Choroid plexus epithelial cell (primary cell): ENCODE measurements at regions not wholly inside any gene's neighbourhood (a gene's known extent, or its start where the extent isn't known, plus 50 kb on each side); places are given as distances from the start of the nearest gene placed in this dataset.

Experiments
- DNase-seq: peaks from one replicate; pipeline ENCODE4 v3.0.0-alpha.2; 2010; ENCODE audit warnings: low read depth
- H3K4me3 ChIP-seq: 2 replicates; pipeline ENCODE4 v1.5.1; 2011; ENCODE audit warnings: low read depth, mild to moderate bottlenecking, control low read depth, low read length, moderate library complexity
- CTCF ChIP-seq: conservative IDR thresholded peaks from 2 replicates; pipeline ENCODE4 v1.5.1; 2011; ENCODE audit warnings: low read depth, mild to moderate bottlenecking, control low read depth, inconsistent platforms, low read length, moderate library complexity

GRCh38 chr9:109591691-109592090 is 93.6 kb upstream of the PTPN3 start:
- no peak overlapping the region for H3K4me3 ChIP-seq
- TF ChIP-seq CTCF = no peak
- no peak for DNase-seq

DNA sequence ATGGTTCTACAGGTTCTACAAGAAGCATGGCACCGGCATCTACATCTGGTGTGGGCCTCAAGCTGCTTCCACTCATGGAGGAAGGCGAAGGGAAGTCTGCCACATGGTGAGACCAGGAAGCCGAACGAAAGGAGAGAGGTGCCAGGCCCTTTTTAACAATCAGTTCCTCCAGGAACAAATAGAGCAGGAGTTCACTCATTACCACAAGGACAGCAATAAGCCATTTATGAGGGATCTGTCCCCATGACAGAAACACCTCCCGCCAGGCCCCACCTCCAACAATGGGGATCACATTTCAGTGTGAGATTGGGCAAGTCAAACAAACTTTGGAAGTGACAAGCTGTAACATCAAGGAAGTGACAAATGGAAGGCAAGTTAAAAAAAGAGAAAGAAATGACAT is 95.5 kb upstream of the PTPN3 start:
- H3K4me3 ChIP-seq = no peak overlapping the region
- no peak for TF ChIP-seq CTCF
- no peak for DNase-seq

GRCh38 chr9:109597496-109597895 is 99.4 kb upstream of the PTPN3 start:
- no peak overlapping the region for H3K4me3 ChIP-seq
- no peak for DNase-seq
- TF ChIP-seq CTCF = no peak

DNA sequence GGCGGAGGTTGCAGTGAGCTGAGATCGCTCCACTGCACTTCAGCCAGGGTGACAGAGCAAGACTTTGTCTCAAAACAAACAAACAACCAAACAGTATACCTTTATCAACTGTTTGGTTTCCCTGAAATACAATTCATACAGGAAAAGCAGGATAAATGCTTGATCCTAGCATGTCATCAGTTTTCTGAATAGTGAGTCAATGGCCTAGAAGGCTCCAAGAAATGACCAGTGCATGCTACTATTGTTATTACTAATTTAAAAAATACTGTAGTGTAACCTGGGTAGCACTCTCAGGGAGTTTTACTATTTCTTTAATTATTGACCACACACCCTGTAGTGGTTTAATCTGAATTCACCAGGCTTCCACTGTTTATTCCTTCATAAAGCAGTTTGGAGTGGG is 101.0 kb upstream of the PTPN3 start:
- no peak for DNase-seq
- no peak overlapping the region for H3K4me3 ChIP-seq

DNA sequence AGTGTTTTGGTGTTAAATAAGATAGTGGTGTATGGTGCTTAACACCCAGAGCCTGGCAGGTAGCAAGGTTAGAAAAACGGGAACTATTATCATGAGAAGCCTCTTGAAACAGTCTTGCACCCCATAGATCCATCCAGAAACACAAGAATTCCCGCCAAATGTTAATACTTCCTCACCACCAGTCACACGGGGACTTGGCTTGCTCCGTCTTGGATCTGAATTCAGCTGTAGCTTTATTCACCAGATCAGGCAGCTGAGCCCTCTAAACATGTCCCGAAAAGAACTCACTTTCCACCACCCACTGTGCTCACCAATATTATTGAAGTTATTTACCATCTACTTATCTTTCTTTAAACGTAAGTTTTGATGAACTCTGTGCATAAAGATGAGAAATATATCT is 101.6 kb upstream of the PTPN3 start:
- no peak overlapping the region for H3K4me3 ChIP-seq
- no peak for TF ChIP-seq CTCF
- no peak for DNase-seq

More for the DNA sequence above, 101.0 kb upstream of the PTPN3 start:
- no peak for TF ChIP-seq CTCF

DNA sequence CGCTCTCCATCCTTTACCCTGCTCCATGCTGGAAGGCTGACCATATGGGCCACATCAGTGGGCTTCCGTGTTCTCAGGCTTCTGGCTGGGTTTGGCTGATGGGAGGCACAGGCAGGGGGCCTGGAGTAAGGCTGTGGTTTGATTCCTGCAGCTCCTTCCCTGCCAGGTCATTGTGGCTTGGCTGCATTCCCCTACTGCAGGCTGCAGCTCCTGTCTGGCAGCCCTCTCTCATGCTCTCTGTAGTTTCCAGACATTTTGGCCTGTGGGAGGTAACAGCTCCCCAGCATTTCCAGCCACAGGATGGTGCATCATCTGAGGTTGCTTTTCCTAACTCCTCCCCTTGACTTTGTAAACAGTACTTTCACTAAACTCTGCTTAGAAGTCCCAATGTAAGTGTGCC is 102.0 kb upstream of the PTPN3 start:
- H3K4me3 ChIP-seq = no peak overlapping the region
- TF ChIP-seq CTCF = peak; percentile 2

GRCh38 chr9:109601181-109601580 is 103.1 kb upstream of the PTPN3 start:
- DNase-seq = no peak
- H3K4me3 ChIP-seq = no peak overlapping the region

More for the DNA sequence above, 102.0 kb upstream of the PTPN3 start:
- peak; percentile 96 for DNase-seq

More at GRCh38 chr9:109601181-109601580, 103.1 kb upstream of the PTPN3 start:
- no peak for TF ChIP-seq CTCF
